ENCODE measurements at regions not wholly inside any gene's neighbourhood (a gene's known extent, or its start where the extent isn't known, plus 50 kb on each side); places are given as distances from the start of the nearest gene placed in this dataset.
A peak's percentile ranks its signal among the peaks of the same experiment; 100 is the strongest.

- FAIRE-seq: no peak
- Histone ChIP-seq H3K4me1 (no peaks in the 10 kb centered on the region), H3K4me3 (no peak overlapping the region), H3K4me2 (no peak overlapping the region), H3K9me3 (peaks cover 18% of the 10 kb centered on the region), H3K27ac (no peak overlapping the region)
- POLR2A ChIA-PET: no interaction called here
- CTCF ChIA-PET: interaction anchor here (1.2 kb wide), 1 partner anchor 11 kb away, joined by 3 read pairs; no protein-coding TSS in a partner anchor
- 43% methylated on average over 4 of the region's 4 CpGs for WGBS (ENCODE audit: missing lambda C conversion rate)
- TF ChIP-seq SMC3 (IDR thresholded peaks at IDR 0.05): no peak
- TF ChIP-seq FOXS1 (CRISPR knock-in tag; IDR thresholded peaks at IDR 0.05): no peak
- no peak for TF ChIP-seq ELK1 (IDR thresholded peaks at IDR 0.05; ENCODE audit: low read depth, low read length)
- no peak for TF ChIP-seq FOSB (CRISPR knock-in tag; IDR thresholded peaks at IDR 0.05)
- no peak for TF ChIP-seq MYC (IDR thresholded peaks at IDR 0.05; ENCODE audit: borderline replicate concordance, low read length)
- no peak for TF ChIP-seq REST (IDR thresholded peaks at IDR 0.05)
- no peak for TF ChIP-seq HMGXB4 (CRISPR knock-in tag; IDR thresholded peaks at IDR 0.05; ENCODE audit: borderline replicate concordance)
- no peak for TF ChIP-seq POLR2A (IDR thresholded peaks at IDR 0.05; ENCODE audit: low read length)
- TF ChIP-seq CBX2 (IDR thresholded peaks at IDR 0.05; ENCODE audit: borderline replicate concordance, low read depth): no peak
- TF ChIP-seq KDM5A (IDR thresholded peaks at IDR 0.05): no peak
- TF ChIP-seq MAZ (IDR thresholded peaks at IDR 0.05; ENCODE audit: borderline replicate concordance, low read depth, low read length): no peak
- no peak for TF ChIP-seq CEBPB (IDR thresholded peaks at IDR 0.05)
- TF ChIP-seq JUN (IDR thresholded peaks at IDR 0.05): no peak
- no peak for TF ChIP-seq ZFP36 (IDR thresholded peaks at IDR 0.05; ENCODE audit: borderline replicate concordance, partially characterized antibody)
- DNase-seq (ENCODE audit: low read depth in 1 of 2, low spot score in 1 of 2): peak in 1 of 2 experiments; percentile 22
- ATAC-seq: peak in 1 of 2 experiments; percentile 36; a peak in 1 of 6 replicates
Observed at GRCh38 chr14:53285821-53286220, 132.7 kb upstream of the DDHD1 start.

- Histone ChIP-seq H3K9me3 (peaks cover 21% of the 10 kb centered on the region), H3K27ac (no peak overlapping the region), H3K4me2 (no peak overlapping the region), H3K4me3 (no peak overlapping the region), H3K4me1 (no peaks in the 10 kb centered on the region)
- no peak for DNase-seq (ENCODE audit: low read depth in 1 of 2, low spot score in 1 of 2)
- 76% methylated on average over 4 of the region's 4 CpGs for WGBS (ENCODE audit: missing lambda C conversion rate)
- no peak for ATAC-seq
- FAIRE-seq: no peak
- ChIA-PET POLR2A (no interaction called here), CTCF (interaction anchor here (1.0 to 1.2 kb wide), 2 partner anchors 10 to 11 kb away, joined by 3 to 5 read pairs; no protein-coding TSS in a partner anchor)
- no peak for TF ChIP-seq HOXA7 (CRISPR knock-in tag; IDR thresholded peaks at IDR 0.05)
- TF ChIP-seq ELK1 (IDR thresholded peaks at IDR 0.05; ENCODE audit: low read depth, low read length): no peak
- no peak for TF ChIP-seq CBX8 (IDR thresholded peaks at IDR 0.05)
- TF ChIP-seq CHD4 (IDR thresholded peaks at IDR 0.05; ENCODE audit: borderline replicate concordance): no peak
- no peak for TF ChIP-seq RNF2 (IDR thresholded peaks at IDR 0.05; ENCODE audit: borderline replicate concordance, low read depth)
- TF ChIP-seq TP53 (CRISPR knock-in tag; IDR thresholded peaks at IDR 0.05): no peak
- TF ChIP-seq FOXS1 (CRISPR knock-in tag; IDR thresholded peaks at IDR 0.05): no peak
- TF ChIP-seq RARB (CRISPR knock-in tag; IDR thresholded peaks at IDR 0.05): no peak
- TF ChIP-seq USF2 (IDR thresholded peaks at IDR 0.05): no peak
- TF ChIP-seq ESRRA (IDR thresholded peaks at IDR 0.05; ENCODE audit: borderline replicate concordance, low read length): no peak
- no peak for TF ChIP-seq KDM5A (IDR thresholded peaks at IDR 0.05)
- no peak for TF ChIP-seq MAZ (IDR thresholded peaks at IDR 0.05; ENCODE audit: borderline replicate concordance, low read depth, low read length)
- no peak for TF ChIP-seq CTCF (IDR thresholded peaks at IDR 0.05)
- TF ChIP-seq E2F6 (IDR thresholded peaks at IDR 0.05; ENCODE audit: borderline replicate concordance, low read depth): no peak
Observed at GRCh38 chr14:53285064-53285463, 131.9 kb upstream of the DDHD1 start.

Data from A549 (cell line).